Activated CD8-positive, alpha-beta T cell treated with anti-CD3 and anti-CD28 coated beads, Interleukin-2, amount 10 ng/mL, durations not matched to agents 7 days and 5 days (primary cell): ENCODE measurements at regions not wholly inside any gene's neighbourhood (a gene's known extent, or its start where the extent isn't known, plus 50 kb on each side); places are given as distances from the start of the nearest gene placed in this dataset.

Experiments
- ATAC-seq: fragments of 150-1000 bp; cut with Tn5 transposase; one replicate; pipeline ENCODE4 v1.10.0; 2021; ENCODE audit warnings: moderate library complexity
- CTCF ChIA-PET: fragments of 350-600 bp; sonication (Branson Sonifier 250); formaldehyde crosslinking; loops from one replicate; lab custom pipeline; 2021; ENCODE audit warnings: antibody characterized with exemption; lab: Charles Lee
- POLR2A ChIA-PET: fragments of 350-600 bp; sonication (Branson Sonifier 250); formaldehyde crosslinking; loops from one replicate; lab custom pipeline; 2021; ENCODE audit warnings: antibody characterized with exemption; lab: Charles Lee
- DNase-seq: peaks from one replicate; pipeline ENCODE4 v3.0.0-alpha.2; 2020
- H3K27ac Mint-ChIP-seq: one replicate; pipeline ENCODE4 v1.8.0; 2021; ENCODE audit warnings: mild to moderate bottlenecking, mixed read lengths
- H3K27me3 Mint-ChIP-seq: one replicate; pipeline ENCODE4 v1.8.0; 2021; ENCODE audit warnings: low read depth, mixed read lengths
- H3K36me3 Mint-ChIP-seq: one replicate; pipeline ENCODE4 v1.8.0; 2021; ENCODE audit warnings: low read depth, mixed read lengths
- H3K4me1 Mint-ChIP-seq: one replicate; pipeline ENCODE4 v1.8.0; 2021; ENCODE audit warnings: low read depth, mixed read lengths
- H3K4me3 Mint-ChIP-seq: one replicate; pipeline ENCODE4 v1.8.0; 2021; ENCODE audit warnings: mild to moderate bottlenecking, mixed read lengths
- H3K9me3 Mint-ChIP-seq: one replicate; pipeline ENCODE4 v1.8.0; 2022; ENCODE audit warnings: mixed read lengths; ENCODE audit not compliant: insufficient read depth

GRCh38 chr4:104682311-104682710 is 187.6 kb upstream of the CXXC4 start:
- Mint-ChIP-seq H3K9me3 (peaks cover 9% of the 10 kb centered on the region), H3K36me3 (no peaks in the 10 kb centered on the region), H3K4me1 (no peaks in the 10 kb centered on the region), H3K27me3 (no peaks in the 10 kb centered on the region), H3K27ac (no peak overlapping the region), H3K4me3 (no peak overlapping the region)
- ChIA-PET CTCF (no interaction called here), POLR2A (no interaction called here)
- DNase-seq (no peak), ATAC-seq (no peak)

- ChIA-PET POLR2A (no interaction called here), CTCF (no interaction called here)
- Mint-ChIP-seq H3K27ac (no peak overlapping the region), H3K27me3 (peaks cover 2% of the 10 kb centered on the region), H3K9me3 (no peaks in the 10 kb centered on the region), H3K4me3 (no peak overlapping the region), H3K4me1 (no peaks in the 10 kb centered on the region), H3K36me3 (no peaks in the 10 kb centered on the region)
- DNase-seq: no peak
- no peak for ATAC-seq
Measured at GRCh38 chr4:104693601-104694201, 199.0 kb upstream of the CXXC4 start.

GRCh38 chr4:104716584-104716983 is 221.9 kb upstream of the CXXC4 start:
- DNase-seq (no peak), ATAC-seq (no peak)
- Mint-ChIP-seq H3K9me3 (no peaks in the 10 kb centered on the region), H3K36me3 (no peaks in the 10 kb centered on the region), H3K27me3 (no peaks in the 10 kb centered on the region), H3K27ac (no peak overlapping the region), H3K4me1 (no peaks in the 10 kb centered on the region), H3K4me3 (no peak overlapping the region)
- POLR2A ChIA-PET: no interaction called here
- CTCF ChIA-PET: no interaction called here

- Mint-ChIP-seq H3K4me3 (no peak overlapping the region), H3K4me1 (no peaks in the 10 kb centered on the region), H3K36me3 (no peaks in the 10 kb centered on the region), H3K27me3 (no peaks in the 10 kb centered on the region), H3K27ac (no peak overlapping the region), H3K9me3 (no peaks in the 10 kb centered on the region)
- ChIA-PET POLR2A (no interaction called here), CTCF (no interaction called here)
- no peak for ATAC-seq
- no peak for DNase-seq
Measured at GRCh38 chr4:104719539-104720230, 225.0 kb upstream of the CXXC4 start.

- CTCF ChIA-PET: no interaction called here
- no peak overlapping the region for H3K4me3 Mint-ChIP-seq
- no peaks in the 10 kb centered on the region for H3K36me3 Mint-ChIP-seq
- DNase-seq: no peak
- H3K4me1 Mint-ChIP-seq: no peaks in the 10 kb centered on the region
- no peak for ATAC-seq
- POLR2A ChIA-PET: no interaction called here
- no peak overlapping the region for H3K27ac Mint-ChIP-seq
- H3K9me3 Mint-ChIP-seq: no peaks in the 10 kb centered on the region
- no peaks in the 10 kb centered on the region for H3K27me3 Mint-ChIP-seq
Measured at GRCh38 chr4:104722467-104722866, 227.8 kb upstream of the CXXC4 start.

GRCh38 chr4:104726002-104726401 is 231.3 kb upstream of the CXXC4 start:
- ChIA-PET CTCF (no interaction called here), POLR2A (no interaction called here)
- H3K27ac Mint-ChIP-seq: no peak overlapping the region
- DNase-seq (no peak), ATAC-seq (no peak)
- no peaks in the 10 kb centered on the region for H3K4me1 Mint-ChIP-seq
- H3K4me3 Mint-ChIP-seq: no peak overlapping the region
- H3K27me3 Mint-ChIP-seq: no peaks in the 10 kb centered on the region
- H3K36me3 Mint-ChIP-seq: no peaks in the 10 kb centered on the region
- no peaks in the 10 kb centered on the region for H3K9me3 Mint-ChIP-seq

GRCh38 chr4:104727643-104728042 is 232.9 kb upstream of the CXXC4 start:
- CTCF ChIA-PET: no interaction called here
- H3K9me3 Mint-ChIP-seq: no peaks in the 10 kb centered on the region
- POLR2A ChIA-PET: no interaction called here
- H3K27ac Mint-ChIP-seq: no peak overlapping the region
- H3K4me1 Mint-ChIP-seq: no peaks in the 10 kb centered on the region
- no peaks in the 10 kb centered on the region for H3K27me3 Mint-ChIP-seq
- ATAC-seq (no peak), DNase-seq (no peak)
- H3K4me3 Mint-ChIP-seq: no peak overlapping the region
- no peaks in the 10 kb centered on the region for H3K36me3 Mint-ChIP-seq

GRCh38 chr4:104728380-104729122 is 233.9 kb upstream of the CXXC4 start:
- Mint-ChIP-seq H3K9me3 (no peaks in the 10 kb centered on the region), H3K4me3 (no peak overlapping the region), H3K36me3 (no peaks in the 10 kb centered on the region), H3K27ac (no peak overlapping the region), H3K4me1 (no peaks in the 10 kb centered on the region), H3K27me3 (peaks cover 4% of the 10 kb centered on the region)
- DNase-seq (no peak), ATAC-seq (no peak)
- ChIA-PET POLR2A (no interaction called here), CTCF (no interaction called here)

GRCh38 chr4:104732766-104733165 is 238.1 kb upstream of the CXXC4 start:
- H3K4me1 Mint-ChIP-seq: no peaks in the 10 kb centered on the region
- no peak overlapping the region for H3K4me3 Mint-ChIP-seq
- ChIA-PET CTCF (no interaction called here), POLR2A (no interaction called here)
- no peak overlapping the region for H3K27ac Mint-ChIP-seq
- peaks cover 4% of the 10 kb centered on the region for H3K27me3 Mint-ChIP-seq
- ATAC-seq: no peak
- H3K36me3 Mint-ChIP-seq: no peaks in the 10 kb centered on the region
- no peaks in the 10 kb centered on the region for H3K9me3 Mint-ChIP-seq
- DNase-seq: no peak

GRCh38 chr4:104735174-104735573 is 240.5 kb upstream of the CXXC4 start:
- H3K4me3 Mint-ChIP-seq: no peak overlapping the region
- DNase-seq (no peak), ATAC-seq (no peak)
- peaks cover 6% of the 10 kb centered on the region for H3K27me3 Mint-ChIP-seq
- H3K9me3 Mint-ChIP-seq: no peaks in the 10 kb centered on the region
- POLR2A ChIA-PET: no interaction called here
- CTCF ChIA-PET: no interaction called here
- H3K36me3 Mint-ChIP-seq: no peaks in the 10 kb centered on the region
- no peak overlapping the region for H3K27ac Mint-ChIP-seq
- H3K4me1 Mint-ChIP-seq: no peaks in the 10 kb centered on the region

- no peak for DNase-seq
- POLR2A ChIA-PET: no interaction called here
Measured at GRCh38 chr4:104740161-104740560, 245.5 kb upstream of the CXXC4 start.

GRCh38 chr4:104743215-104743653 is 248.5 kb upstream of the CXXC4 start:
- POLR2A ChIA-PET: no interaction called here
- no peak for ATAC-seq

More at GRCh38 chr4:104740161-104740560, 245.5 kb upstream of the CXXC4 start:
- H3K27me3 Mint-ChIP-seq: peaks cover 2% of the 10 kb centered on the region
- H3K36me3 Mint-ChIP-seq: no peaks in the 10 kb centered on the region
- no peak overlapping the region for H3K27ac Mint-ChIP-seq
- no peaks in the 10 kb centered on the region for H3K4me1 Mint-ChIP-seq
- no peaks in the 10 kb centered on the region for H3K9me3 Mint-ChIP-seq
- no peak overlapping the region for H3K4me3 Mint-ChIP-seq
- CTCF ChIA-PET: no interaction called here
- ATAC-seq: no peak

More at GRCh38 chr4:104743215-104743653, 248.5 kb upstream of the CXXC4 start:
- H3K4me1 Mint-ChIP-seq: no peaks in the 10 kb centered on the region
- no peaks in the 10 kb centered on the region for H3K36me3 Mint-ChIP-seq
- CTCF ChIA-PET: no interaction called here
- H3K4me3 Mint-ChIP-seq: no peak overlapping the region
- peaks cover 2% of the 10 kb centered on the region for H3K27me3 Mint-ChIP-seq
- no peak for DNase-seq
- H3K27ac Mint-ChIP-seq: no peak overlapping the region
- no peaks in the 10 kb centered on the region for H3K9me3 Mint-ChIP-seq
